A673 (cell line): ENCODE measurements at regions not wholly inside any gene's neighbourhood (a gene's known extent, or its start where the extent isn't known, plus 50 kb on each side); places are given as distances from the start of the nearest gene placed in this dataset.

ENCODE experiments used
- EZH2 ChIP-seq: fragments of 200-600 bp; sonication (generic); IDR thresholded peaks from 2 replicates; pipeline ENCODE4 v1.6.1; 2017; ENCODE audit warnings: borderline replicate concordance, low read depth, mild to moderate bottlenecking, mixed read lengths, antibody characterized with exemption, low read length; ENCODE audit not compliant: poor library complexity, severe bottlenecking
- TF ChIP-seq, protein P1 (sequence below): fragments of 300-800, 200-600 bp; sonication (generic); conservative IDR thresholded peaks from 2 replicates; pipeline ENCODE4 v1.5.1; 2017; ENCODE audit warnings: low read depth, mild to moderate bottlenecking, antibody characterized with exemption, low read length, moderate library complexity, mixed read lengths

DNA sequence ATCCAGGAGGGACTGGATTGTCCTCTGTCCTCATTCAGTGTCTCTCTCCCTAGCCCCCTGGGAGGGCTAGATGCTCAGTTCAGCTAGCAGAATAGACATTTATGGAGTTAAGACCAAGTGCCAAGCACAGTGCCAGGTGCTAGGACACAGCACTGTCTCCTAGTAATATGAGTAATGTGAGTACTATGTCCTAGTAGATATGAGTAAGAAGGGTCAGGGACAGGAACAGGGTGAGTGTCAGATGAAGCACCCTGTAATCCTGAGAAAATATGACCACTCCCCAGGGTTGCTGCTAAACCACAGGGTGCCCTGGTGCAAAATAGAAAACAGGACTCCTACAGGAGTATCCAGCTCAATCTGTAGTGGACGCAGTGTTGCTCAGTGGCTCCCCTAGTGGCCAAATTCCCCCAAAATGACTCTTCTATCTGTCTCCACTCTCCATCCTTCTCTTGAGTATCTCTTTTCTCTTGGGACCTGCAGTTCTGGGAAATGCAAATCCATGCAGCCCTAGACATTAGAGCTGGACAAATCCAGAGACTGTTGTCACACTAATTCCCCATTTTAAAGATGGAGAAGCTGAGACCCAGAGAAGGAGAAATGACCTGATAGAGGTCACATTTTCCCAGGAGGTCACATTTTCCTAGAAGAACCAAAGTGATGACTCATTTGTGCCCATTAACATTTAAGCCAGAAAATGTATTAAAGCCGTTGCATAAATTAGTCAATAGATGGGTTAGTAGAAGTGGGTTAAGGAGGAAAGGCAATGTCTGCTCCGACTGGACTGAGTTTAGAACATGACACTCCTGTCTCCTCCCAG is 214.3 kb downstream of the NXPE2 start:
- TF ChIP-seq EZH2 = no peak
- TF ChIP-seq, protein P1, sequence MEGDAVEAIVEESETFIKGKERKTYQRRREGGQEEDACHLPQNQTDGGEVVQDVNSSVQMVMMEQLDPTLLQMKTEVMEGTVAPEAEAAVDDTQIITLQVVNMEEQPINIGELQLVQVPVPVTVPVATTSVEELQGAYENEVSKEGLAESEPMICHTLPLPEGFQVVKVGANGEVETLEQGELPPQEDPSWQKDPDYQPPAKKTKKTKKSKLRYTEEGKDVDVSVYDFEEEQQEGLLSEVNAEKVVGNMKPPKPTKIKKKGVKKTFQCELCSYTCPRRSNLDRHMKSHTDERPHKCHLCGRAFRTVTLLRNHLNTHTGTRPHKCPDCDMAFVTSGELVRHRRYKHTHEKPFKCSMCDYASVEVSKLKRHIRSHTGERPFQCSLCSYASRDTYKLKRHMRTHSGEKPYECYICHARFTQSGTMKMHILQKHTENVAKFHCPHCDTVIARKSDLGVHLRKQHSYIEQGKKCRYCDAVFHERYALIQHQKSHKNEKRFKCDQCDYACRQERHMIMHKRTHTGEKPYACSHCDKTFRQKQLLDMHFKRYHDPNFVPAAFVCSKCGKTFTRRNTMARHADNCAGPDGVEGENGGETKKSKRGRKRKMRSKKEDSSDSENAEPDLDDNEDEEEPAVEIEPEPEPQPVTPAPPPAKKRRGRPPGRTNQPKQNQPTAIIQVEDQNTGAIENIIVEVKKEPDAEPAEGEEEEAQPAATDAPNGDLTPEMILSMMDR = peak; percentile 70
